GM23248 (cell line): ENCODE measurements at regions not wholly inside any gene's neighbourhood (a gene's known extent, or its start where the extent isn't known, plus 50 kb on each side); places are given as distances from the start of the nearest gene placed in this dataset.
"Not testable (repeated sequence)": the region's sequence is repeated elsewhere in the genome, so short reads cannot be mapped to it uniquely, and the experiment has no call there.

ENCODE experiments used
- DNase-seq: peaks from one replicate; pipeline ENCODE4 v3.0.0-alpha.2; 2015
- H2AFZ ChIP-seq: fragments of 200-600 bp; sonication (generic); 2 replicates; pipeline ENCODE4 v1.6.1; 2016; ENCODE audit warnings: antibody characterized with exemption
- H3F3A ChIP-seq: fragments of 200-600 bp; sonication (generic); 2 replicates; pipeline ENCODE4 v1.6.1; 2016; ENCODE audit warnings: mild to moderate bottlenecking, antibody characterized with exemption, mixed run types; ENCODE audit not compliant: insufficient read depth
- H3K27ac ChIP-seq: fragments of 200-600 bp; sonication (generic); 2 replicates; pipeline ENCODE4 v1.5.1; 2016; ENCODE audit warnings: mild to moderate bottlenecking
- H3K27me3 ChIP-seq: fragments of 200-600 bp; sonication (generic); replicated peaks from 2 replicates; pipeline ENCODE4 v1.6.1; 2016; ENCODE audit warnings: mild to moderate bottlenecking; ENCODE audit not compliant: insufficient read depth
- H3K36me3 ChIP-seq: fragments of 200-600 bp; sonication (generic); 2 replicates; pipeline ENCODE4 v1.6.1; 2016; ENCODE audit warnings: low read depth, mild to moderate bottlenecking
- H3K4me1 ChIP-seq: fragments of 200-600 bp; sonication (generic); 2 replicates; pipeline ENCODE4 v1.6.1; 2016; ENCODE audit warnings: mild to moderate bottlenecking; ENCODE audit not compliant: insufficient read depth
- H3K4me2 ChIP-seq: fragments of 200-600 bp; sonication (generic); one replicate; pipeline ENCODE4 v1.6.1; 2016; ENCODE audit warnings: mild to moderate bottlenecking; ENCODE audit not compliant: unreplicated experiment
- H3K4me3 ChIP-seq: fragments of 200-600 bp; sonication (generic); 2 replicates; pipeline ENCODE4 v1.5.1; 2016; ENCODE audit warnings: mild to moderate bottlenecking
- H3K79me2 ChIP-seq: fragments of 200-600 bp; sonication (generic); 2 replicates; pipeline ENCODE4 v1.6.1; 2016; ENCODE audit warnings: mild to moderate bottlenecking; ENCODE audit not compliant: insufficient read depth
- H3K9ac ChIP-seq: fragments of 200-600 bp; sonication (generic); 2 replicates; pipeline ENCODE4 v1.6.1; 2016; ENCODE audit warnings: mild to moderate bottlenecking
- H3K9me2 ChIP-seq: fragments of 200-600 bp; sonication (generic); 2 replicates; pipeline ENCODE4 v1.6.1; 2016; ENCODE audit warnings: mixed run types, mild to moderate bottlenecking, moderate library complexity; ENCODE audit not compliant: insufficient read depth
- H3K9me3 ChIP-seq: fragments of 200-600 bp; sonication (generic); one replicate; pipeline ENCODE4 v1.6.1; 2017; ENCODE audit warnings: low read depth
- H4K20me1 ChIP-seq: fragments of 200-600 bp; sonication (generic); 2 replicates; pipeline ENCODE4 v1.6.0; 2016; ENCODE audit not compliant: insufficient read depth
- EZH2 ChIP-seq: fragments of 200-600 bp; sonication (generic); IDR thresholded peaks from 2 replicates; pipeline ENCODE4 v1.6.1; 2018; ENCODE audit warnings: antibody characterized with exemption, mild to moderate bottlenecking; ENCODE audit not compliant: insufficient read depth, poor library complexity, severe bottlenecking
- EZH2phosphoT487 ChIP-seq: fragments of 200-600 bp; sonication (generic); IDR thresholded peaks from 2 replicates; pipeline ENCODE4 v1.6.1; 2018; ENCODE audit warnings: antibody characterized with exemption, moderate library complexity, mild to moderate bottlenecking, low read depth; ENCODE audit not compliant: insufficient read depth
- whole genome bisulfite sequencing, 2 experiments: methylation state at CpG; one replicate each; pipeline ENCODE4 v1.1.6; 2015 to 2017; ENCODE audit warnings: low lambda C conversion rate in 2 of 2, low coverage in 1 of 2; ENCODE audit errors: missing lambda C conversion rate in 2 of 2; 5-methylcytosine and 5-hydroxymethylcytosine counted together
- in situ Hi-C: fragments of 300-500 bp; cut with MboI; formaldehyde crosslinking; loops from 2 replicates; pipeline ENCODE4 v1.15.0; 2020

- no peaks in the 10 kb centered on the region for H3K4me1 ChIP-seq
- no peaks in the 10 kb centered on the region for H3K9me3 ChIP-seq
- WGBS, 2 experiments: 39 to 41% methylated on average over 4 of the region's 4 CpGs
- H3K4me3 ChIP-seq: no peak overlapping the region
- no peaks in the 10 kb centered on the region for H3K27me3 ChIP-seq
- no peaks in the 10 kb centered on the region for H3F3A ChIP-seq
- no peaks in the 10 kb centered on the region for H3K9me2 ChIP-seq
- no peaks in the 10 kb centered on the region for H3K36me3 ChIP-seq
- no peak overlapping the region for H3K9ac ChIP-seq
- in situ Hi-C loops: no loop called here
- DNase-seq: no peak
- H4K20me1 ChIP-seq: no peaks in the 10 kb centered on the region
- no peak overlapping the region for H3K27ac ChIP-seq
- H2AFZ ChIP-seq: no peak overlapping the region
- H3K79me2 ChIP-seq: no peaks in the 10 kb centered on the region
- H3K4me2 ChIP-seq: no peak overlapping the region
- TF ChIP-seq EZH2phosphoT487: no peak
- TF ChIP-seq EZH2: no peak
These were observed 376.1 kb upstream of the SFSWAP start for GRCh38 chr12:131334835-131335234.

GRCh38 chr12:131335456-131335855 is 375.4 kb upstream of the SFSWAP start:
- Histone ChIP-seq H3K9me2 (no peaks in the 10 kb centered on the region), H3F3A (no peaks in the 10 kb centered on the region), H3K36me3 (no peaks in the 10 kb centered on the region), H3K27ac (no peak overlapping the region), H3K4me3 (no peak overlapping the region), H4K20me1 (no peaks in the 10 kb centered on the region), H3K9ac (no peak overlapping the region), H3K4me1 (no peaks in the 10 kb centered on the region), H2AFZ (no peak overlapping the region), H3K9me3 (no peaks in the 10 kb centered on the region), H3K79me2 (no peaks in the 10 kb centered on the region), H3K4me2 (no peak overlapping the region), H3K27me3 (no peaks in the 10 kb centered on the region)
- TF ChIP-seq EZH2: no peak
- in situ Hi-C loops: no loop called here
- DNase-seq: no peak
- 9% methylated on average over 4 of the region's 4 CpGs for whole genome bisulfite sequencing, 2 experiments

- H3K9me2 ChIP-seq, H3K4me3 ChIP-seq, H2AFZ ChIP-seq, H3K9me3 ChIP-seq, H3K9ac ChIP-seq, H3K27ac ChIP-seq, DNase-seq, in situ Hi-C loops, H4K20me1 ChIP-seq, H3K4me2 ChIP-seq, H3K79me2 ChIP-seq, H3K4me1 ChIP-seq, H3K36me3 ChIP-seq, H3F3A ChIP-seq, H3K27me3 ChIP-seq: not testable (repeated sequence)
- 25 to 30% methylated on average over 3 of the region's 3 CpGs for WGBS, 2 experiments
These were observed 373.0 kb upstream of the SFSWAP start for GRCh38 chr12:131337861-131338260.

GRCh38 chr12:131340616-131341210 is 370.2 kb upstream of the SFSWAP start:
- TF ChIP-seq EZH2phosphoT487 (no peak), EZH2 (no peak)
- Histone ChIP-seq H3K4me1 (no peaks in the 10 kb centered on the region), H3K9me3 (no peaks in the 10 kb centered on the region), H3K27ac (no peak overlapping the region), H3K4me2 (no peak overlapping the region), H3K36me3 (no peaks in the 10 kb centered on the region), H3K4me3 (no peak overlapping the region), H2AFZ (no peak overlapping the region), H3K79me2 (no peaks in the 10 kb centered on the region), H4K20me1 (no peaks in the 10 kb centered on the region), H3K27me3 (no peaks in the 10 kb centered on the region), H3K9me2 (no peaks in the 10 kb centered on the region), H3K9ac (no peak overlapping the region), H3F3A (no peaks in the 10 kb centered on the region)
- 10 to 13% methylated on average over 13 of the region's 13 CpGs for WGBS, 2 experiments
- no peak for DNase-seq
- in situ Hi-C loops: no loop called here

GRCh38 chr12:131341608-131342007 is 369.3 kb upstream of the SFSWAP start:
- H3K4me1 ChIP-seq, H3K9ac ChIP-seq, in situ Hi-C loops, H3K27me3 ChIP-seq, H3K27ac ChIP-seq, DNase-seq, H2AFZ ChIP-seq, H3K79me2 ChIP-seq, H4K20me1 ChIP-seq, H3K36me3 ChIP-seq, H3K4me3 ChIP-seq, H3K4me2 ChIP-seq, H3K9me2 ChIP-seq, H3K9me3 ChIP-seq, H3F3A ChIP-seq: not testable (repeated sequence)
- WGBS, 2 experiments: 38 to 43% methylated on average over 3 to 4 of the region's 6 CpGs

- H3K9me2 ChIP-seq, H3K27me3 ChIP-seq, H3F3A ChIP-seq, H3K27ac ChIP-seq, in situ Hi-C loops, H3K9ac ChIP-seq, H3K4me1 ChIP-seq, H2AFZ ChIP-seq, H3K9me3 ChIP-seq, DNase-seq, H4K20me1 ChIP-seq, H3K79me2 ChIP-seq, H3K36me3 ChIP-seq, H3K4me2 ChIP-seq, H3K4me3 ChIP-seq: not testable (repeated sequence)
- WGBS, 2 experiments: 27 to 33% methylated on average over 3 of the region's 3 CpGs
These were observed 367.5 kb upstream of the SFSWAP start for GRCh38 chr12:131343436-131343835.

GRCh38 chr12:131344715-131345520 is 366.0 kb upstream of the SFSWAP start:
- H3K4me2 ChIP-seq, H3K36me3 ChIP-seq, H2AFZ ChIP-seq, H3K9me3 ChIP-seq, H3K27me3 ChIP-seq, H3K4me3 ChIP-seq, H3K9ac ChIP-seq, H3K4me1 ChIP-seq, H3K27ac ChIP-seq, H3K79me2 ChIP-seq, H3F3A ChIP-seq, DNase-seq, H3K9me2 ChIP-seq, H4K20me1 ChIP-seq, in situ Hi-C loops: not testable (repeated sequence)
- WGBS, 2 experiments: 34 to 43% methylated on average over 19 to 22 of the region's 22 CpGs
